ACC112 (cell line): ENCODE measurements at regions not wholly inside any gene's neighbourhood (a gene's known extent, or its start where the extent isn't known, plus 50 kb on each side); places are given as distances from the start of the nearest gene placed in this dataset.

ENCODE experiments used
- H2AFZ ChIP-seq: fragments of 200-600 bp; sonication (generic); one replicate; pipeline ENCODE4 v1.6.0; 2017; ENCODE audit warnings: antibody characterized with exemption, low read length; ENCODE audit not compliant: unreplicated experiment
- H3K27ac ChIP-seq: fragments of 200-600 bp; sonication (generic); 2 replicates; pipeline ENCODE4 v1.5.1; 2014; ENCODE audit warnings: low read depth, mild to moderate bottlenecking, antibody characterized with exemption, low read length, moderate library complexity
- H3K27me3 ChIP-seq: fragments of 200-600 bp; sonication (generic); 2 replicates; pipeline ENCODE4 v1.6.1; 2014; ENCODE audit warnings: mild to moderate bottlenecking, antibody characterized with exemption, low read length, moderate library complexity, mixed read lengths; ENCODE audit not compliant: insufficient read depth
- H3K36me3 ChIP-seq: fragments of 200-600 bp; sonication (generic); 2 replicates; pipeline ENCODE4 v1.6.1; 2016; ENCODE audit warnings: mild to moderate bottlenecking, antibody characterized with exemption, low read length, moderate library complexity, mixed read lengths; ENCODE audit not compliant: insufficient read depth
- H3K4me1 ChIP-seq: fragments of 200-600 bp; sonication (generic); one replicate; pipeline ENCODE4 v1.6.1; 2016; ENCODE audit warnings: low read length, mixed read lengths; ENCODE audit not compliant: insufficient read depth, unreplicated experiment, control insufficient read depth
- H3K4me3 ChIP-seq: fragments of 200-600 bp; sonication (generic); 2 replicates; pipeline ENCODE4 v1.5.1; 2014; ENCODE audit warnings: mild to moderate bottlenecking, low read depth, low read length
- H3K79me2 ChIP-seq: fragments of 200-600 bp; sonication (generic); one replicate; pipeline ENCODE4 v1.6.0; 2016; ENCODE audit warnings: low read length; ENCODE audit not compliant: control insufficient read depth, unreplicated experiment, insufficient read depth

GRCh38 chr12:86838711-86839110 lies 582.5 kb upstream of the MGAT4C start:
- H2AFZ ChIP-seq, result no peak overlapping the region

GRCh38 chr12:86838260-86838659 lies 582.1 kb upstream of the MGAT4C start:
- H3K4me1 ChIP-seq, result no peaks in the 10 kb centered on the region
- no peaks in the 10 kb centered on the region for H3K27me3 ChIP-seq
- H3K27ac ChIP-seq, result no peak overlapping the region
- no peak overlapping the region for H2AFZ ChIP-seq
- H3K36me3 ChIP-seq, result no peaks in the 10 kb centered on the region
- H3K79me2 ChIP-seq, result no peaks in the 10 kb centered on the region
- no peak overlapping the region for H3K4me3 ChIP-seq

More at GRCh38 chr12:86838711-86839110, 582.5 kb upstream of the MGAT4C start:
- no peak overlapping the region for H3K4me3 ChIP-seq
- no peaks in the 10 kb centered on the region for H3K4me1 ChIP-seq
- H3K27me3 ChIP-seq, result no peaks in the 10 kb centered on the region
- no peaks in the 10 kb centered on the region for H3K79me2 ChIP-seq
- no peak overlapping the region for H3K27ac ChIP-seq
- H3K36me3 ChIP-seq, result no peaks in the 10 kb centered on the region

DNA sequence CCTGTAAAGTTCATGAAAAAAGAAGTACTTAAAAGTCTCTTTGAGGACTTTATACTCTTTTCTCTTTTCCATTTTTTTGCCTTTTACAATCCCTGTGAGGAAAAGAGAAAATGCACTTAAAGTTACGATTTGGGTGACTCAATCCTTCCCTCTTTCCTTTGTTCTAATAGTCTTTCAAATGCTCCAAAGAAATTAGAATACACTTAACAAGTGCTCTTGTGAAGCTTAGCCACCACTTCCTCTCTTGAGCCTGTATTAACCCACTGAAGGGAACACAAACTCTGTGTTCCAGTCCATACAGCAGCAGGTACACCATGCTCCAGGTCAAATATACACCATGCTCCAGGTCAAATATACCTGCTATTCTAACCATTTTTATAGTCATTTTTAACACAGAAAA lies 581.1 kb upstream of the MGAT4C start:
- H3K4me3 ChIP-seq, result no peak overlapping the region
- H3K4me1 ChIP-seq, result no peaks in the 10 kb centered on the region
- H2AFZ ChIP-seq, result no peak overlapping the region
- H3K79me2 ChIP-seq, result no peaks in the 10 kb centered on the region
- no peaks in the 10 kb centered on the region for H3K27me3 ChIP-seq
- no peak overlapping the region for H3K27ac ChIP-seq
- H3K36me3 ChIP-seq, result no peaks in the 10 kb centered on the region

GRCh38 chr12:86834217-86834616 lies 578.0 kb upstream of the MGAT4C start:
- Histone ChIP-seq H3K4me3 (no peak overlapping the region), H2AFZ (no peak overlapping the region), H3K36me3 (no peaks in the 10 kb centered on the region), H3K4me1 (no peaks in the 10 kb centered on the region), H3K27me3 (no peaks in the 10 kb centered on the region), H3K27ac (no peak overlapping the region), H3K79me2 (no peaks in the 10 kb centered on the region)

- Histone ChIP-seq H3K36me3 (no peaks in the 10 kb centered on the region), H3K4me1 (no peaks in the 10 kb centered on the region), H3K4me3 (no peak overlapping the region)
Observed at GRCh38 chr12:86827409-86827808, 571.2 kb upstream of the MGAT4C start.

GRCh38 chr12:86826051-86826450 lies 569.9 kb upstream of the MGAT4C start:
- Histone ChIP-seq H3K4me3 (no peak overlapping the region), H3K79me2 (no peaks in the 10 kb centered on the region), H3K4me1 (no peaks in the 10 kb centered on the region), H2AFZ (no peak overlapping the region), H3K36me3 (no peaks in the 10 kb centered on the region), H3K27me3 (no peaks in the 10 kb centered on the region), H3K27ac (no peak overlapping the region)

More at GRCh38 chr12:86827409-86827808, 571.2 kb upstream of the MGAT4C start:
- Histone ChIP-seq H3K27me3 (no peaks in the 10 kb centered on the region), H3K27ac (no peak overlapping the region), H3K79me2 (no peaks in the 10 kb centered on the region), H2AFZ (no peak overlapping the region)

DNA sequence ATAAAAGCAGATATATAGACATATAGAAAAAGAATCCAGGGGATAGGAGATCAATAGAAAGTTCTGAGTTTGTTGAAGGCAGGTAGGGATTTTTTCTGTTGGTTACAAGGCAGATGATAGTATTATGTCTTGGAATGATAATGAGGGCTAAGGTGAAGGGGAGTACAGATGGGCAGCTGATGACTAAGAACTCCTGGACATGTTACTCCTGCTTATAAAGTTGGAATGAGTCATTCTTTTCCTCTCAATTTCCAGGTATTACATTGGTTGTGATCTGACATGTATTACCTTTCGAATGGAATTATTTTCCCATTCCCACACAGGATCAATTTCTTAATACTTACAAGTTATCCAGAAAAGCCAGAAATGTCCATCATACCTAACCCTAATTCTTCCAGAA lies 545.2 kb upstream of the MGAT4C start:
- H3K4me1 ChIP-seq, result no peaks in the 10 kb centered on the region
- no peaks in the 10 kb centered on the region for H3K36me3 ChIP-seq
- no peaks in the 10 kb centered on the region for H3K27me3 ChIP-seq
- no peak overlapping the region for H3K27ac ChIP-seq
- H2AFZ ChIP-seq, result no peak overlapping the region
- H3K79me2 ChIP-seq, result no peaks in the 10 kb centered on the region
- no peak overlapping the region for H3K4me3 ChIP-seq

- H3K4me3 ChIP-seq, result no peak overlapping the region
- H2AFZ ChIP-seq, result no peak overlapping the region
- H3K79me2 ChIP-seq, result no peaks in the 10 kb centered on the region
- H3K36me3 ChIP-seq, result no peaks in the 10 kb centered on the region
- no peaks in the 10 kb centered on the region for H3K4me1 ChIP-seq
- no peak overlapping the region for H3K27ac ChIP-seq
- no peaks in the 10 kb centered on the region for H3K27me3 ChIP-seq
Observed at GRCh38 chr12:86799616-86800015, 543.4 kb upstream of the MGAT4C start.

DNA sequence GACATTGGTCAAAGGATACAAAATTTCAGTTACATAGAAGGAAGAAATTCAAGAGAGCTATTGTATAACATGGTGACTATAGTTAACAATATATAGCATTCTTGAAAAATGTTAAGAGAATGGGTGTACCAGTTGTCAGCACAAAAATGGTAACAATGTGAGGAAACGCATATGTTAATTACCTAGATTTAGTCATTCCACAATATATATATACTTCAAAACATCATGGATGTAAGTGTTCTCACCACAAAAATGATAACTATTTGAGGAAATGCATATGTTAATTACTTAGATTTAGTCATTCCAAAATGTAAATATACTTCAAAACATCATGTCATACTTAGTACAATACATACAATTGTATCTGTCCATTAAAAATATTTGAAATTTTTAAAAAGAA lies 540.4 kb upstream of the MGAT4C start:
- H3K4me1 ChIP-seq, result no peaks in the 10 kb centered on the region
- H3K79me2 ChIP-seq, result no peaks in the 10 kb centered on the region
- no peaks in the 10 kb centered on the region for H3K36me3 ChIP-seq
- H3K27ac ChIP-seq, result no peak overlapping the region
- H3K4me3 ChIP-seq, result no peak overlapping the region
- no peaks in the 10 kb centered on the region for H3K27me3 ChIP-seq
- H2AFZ ChIP-seq, result no peak overlapping the region

DNA sequence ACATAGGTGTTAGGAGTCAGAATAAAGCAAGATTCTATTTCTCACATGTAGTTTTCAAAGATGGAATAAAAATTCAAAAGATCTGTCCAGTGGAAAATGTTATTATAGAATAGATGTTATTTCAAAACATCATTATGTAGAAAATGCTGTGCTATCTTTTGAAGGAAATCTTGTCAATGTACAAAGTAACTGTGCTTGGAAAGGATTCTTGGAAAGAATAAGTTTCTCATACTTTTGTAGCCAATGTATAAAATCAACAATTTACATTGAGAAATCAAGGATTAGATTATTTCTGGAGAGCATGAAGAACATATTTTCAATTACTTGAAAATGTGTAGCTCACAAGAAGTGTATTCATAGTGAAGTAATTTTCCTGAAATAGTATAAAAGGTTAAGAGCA lies 532.5 kb upstream of the MGAT4C start:
- peaks cover 3% of the 10 kb centered on the region for H3K4me1 ChIP-seq
- H3K4me3 ChIP-seq, result peak overlapping the region; percentile 53
- H3K27ac ChIP-seq, result no peak overlapping the region
- H3K79me2 ChIP-seq, result no peaks in the 10 kb centered on the region
- peak overlapping the region; percentile 63 for H2AFZ ChIP-seq
- H3K36me3 ChIP-seq, result no peaks in the 10 kb centered on the region
- no peaks in the 10 kb centered on the region for H3K27me3 ChIP-seq

DNA sequence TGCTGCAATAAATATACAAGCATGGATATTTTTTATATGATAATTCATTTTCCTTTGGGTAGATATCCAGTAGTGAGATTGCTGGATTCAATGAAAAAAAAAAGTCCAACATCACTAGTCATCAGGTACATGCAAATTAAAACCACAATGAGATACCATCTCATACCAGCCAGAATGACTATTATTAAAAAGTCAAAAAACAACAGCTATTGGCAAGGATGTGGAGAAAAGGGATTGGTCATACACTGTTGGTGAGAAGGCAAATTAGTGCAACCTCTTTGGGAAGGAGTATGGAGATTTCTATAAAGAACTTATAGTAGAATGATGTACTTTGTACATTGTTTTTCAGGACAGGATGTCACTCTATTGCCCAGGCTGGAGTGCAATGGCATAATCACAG lies 531.2 kb upstream of the MGAT4C start:
- no peak overlapping the region for H3K4me3 ChIP-seq
- no peak overlapping the region for H2AFZ ChIP-seq
- no peaks in the 10 kb centered on the region for H3K36me3 ChIP-seq
- H3K79me2 ChIP-seq, result no peaks in the 10 kb centered on the region
- H3K27ac ChIP-seq, result no peak overlapping the region
- H3K4me1 ChIP-seq, result peaks cover 3% of the 10 kb centered on the region
- H3K27me3 ChIP-seq, result no peaks in the 10 kb centered on the region
